Esophagus muscularis mucosa (tissue), 4 donors: ENCODE measurements at regions not wholly inside any gene's neighbourhood (a gene's known extent, or its start where the extent isn't known, plus 50 kb on each side); places are given as distances from the start of the nearest gene placed in this dataset.

Experiments
- CTCF ChIP-seq, 3 experiments: fragments of 200-600 bp in 2 of 3; fragments of 450-650 bp in 1 of 3; sonication (generic) in 2 of 3; IDR thresholded peaks; one replicate each; pipeline ENCODE4 v1.5.1; 2017 to 2019; ENCODE audit warnings: antibody characterized with exemption in 3 of 3, mild to moderate bottlenecking in 2 of 3, moderate library complexity in 1 of 3
- EP300 ChIP-seq: sonication (generic); formaldehyde crosslinking; IDR thresholded peaks from one replicate; pipeline ENCODE4 v1.6.1; 2017; ENCODE audit warnings: antibody characterized with exemption
- POLR2A ChIP-seq: fragments of 450-650 bp; IDR thresholded peaks from one replicate; pipeline ENCODE4 v1.6.1; 2017; ENCODE audit warnings: antibody characterized with exemption, moderate library complexity, mild to moderate bottlenecking, low read depth
- POLR2AphosphoS5 ChIP-seq, 2 donors: sonication (generic); formaldehyde crosslinking; IDR thresholded peaks; one replicate each; pipeline ENCODE4 v1.6.1; 2017; ENCODE audit warnings: antibody characterized with exemption in 2 of 2

GRCh38 chr2:123157016-123157415 lies 868.1 kb upstream of the CNTNAP5 start:
- no peak for TF ChIP-seq CTCF (IDR thresholded peaks at IDR 0.05)
- TF ChIP-seq EP300, result no peak
- TF ChIP-seq POLR2AphosphoS5 (IDR thresholded peaks at IDR 0.05), result no peak
- TF ChIP-seq POLR2A, result no peak
